ENCODE measurements at regions not wholly inside any gene's neighbourhood (a gene's known extent, or its start where the extent isn't known, plus 50 kb on each side); places are given as distances from the start of the nearest gene placed in this dataset.
"Not testable (repeated sequence)": the region's sequence is repeated elsewhere in the genome, so short reads cannot be mapped to it uniquely, and the experiment has no call there.

DNA sequence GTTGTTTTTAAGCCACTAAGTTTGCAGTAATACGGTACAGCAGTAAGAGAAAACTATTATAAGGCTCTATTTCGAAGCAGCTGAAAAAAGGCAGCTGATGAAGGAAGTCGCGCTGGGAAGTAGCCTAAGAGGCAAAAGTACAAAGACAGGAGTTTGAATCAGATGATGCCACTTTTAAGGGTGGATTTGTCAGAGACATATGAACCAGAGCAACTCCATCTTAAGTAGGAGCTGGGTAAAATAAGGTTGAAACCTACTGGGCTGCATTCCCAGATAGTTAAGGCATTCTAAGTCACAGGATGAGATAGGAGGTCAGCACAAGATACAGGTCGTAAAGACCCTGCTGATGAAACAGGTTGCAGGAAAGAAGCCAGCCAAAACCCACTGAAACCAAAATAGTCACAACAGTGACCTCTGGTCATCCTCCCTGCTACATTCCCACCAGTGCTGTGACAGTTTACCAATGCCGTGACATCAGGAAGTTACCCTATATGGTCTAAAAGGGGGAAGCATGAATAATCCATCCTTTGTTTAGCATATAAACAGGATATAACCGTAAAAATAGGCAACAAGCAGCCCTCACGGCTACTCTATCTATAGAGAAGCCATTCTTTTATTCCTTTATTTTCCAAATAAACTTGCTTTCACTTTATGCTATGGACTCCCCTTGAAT lies 91.8 kb upstream of the PRSS3 start:
- DNase-seq (ENCODE audit: extremely low spot score), result no peak
- ChIA-PET POLR2A (no interaction called here), CTCF (interaction anchor here (2.1 kb wide), 1 partner anchor 9 kb away, joined by 5 read pairs; no protein-coding TSS in a partner anchor)
- TF ChIP-seq, protein P1, sequence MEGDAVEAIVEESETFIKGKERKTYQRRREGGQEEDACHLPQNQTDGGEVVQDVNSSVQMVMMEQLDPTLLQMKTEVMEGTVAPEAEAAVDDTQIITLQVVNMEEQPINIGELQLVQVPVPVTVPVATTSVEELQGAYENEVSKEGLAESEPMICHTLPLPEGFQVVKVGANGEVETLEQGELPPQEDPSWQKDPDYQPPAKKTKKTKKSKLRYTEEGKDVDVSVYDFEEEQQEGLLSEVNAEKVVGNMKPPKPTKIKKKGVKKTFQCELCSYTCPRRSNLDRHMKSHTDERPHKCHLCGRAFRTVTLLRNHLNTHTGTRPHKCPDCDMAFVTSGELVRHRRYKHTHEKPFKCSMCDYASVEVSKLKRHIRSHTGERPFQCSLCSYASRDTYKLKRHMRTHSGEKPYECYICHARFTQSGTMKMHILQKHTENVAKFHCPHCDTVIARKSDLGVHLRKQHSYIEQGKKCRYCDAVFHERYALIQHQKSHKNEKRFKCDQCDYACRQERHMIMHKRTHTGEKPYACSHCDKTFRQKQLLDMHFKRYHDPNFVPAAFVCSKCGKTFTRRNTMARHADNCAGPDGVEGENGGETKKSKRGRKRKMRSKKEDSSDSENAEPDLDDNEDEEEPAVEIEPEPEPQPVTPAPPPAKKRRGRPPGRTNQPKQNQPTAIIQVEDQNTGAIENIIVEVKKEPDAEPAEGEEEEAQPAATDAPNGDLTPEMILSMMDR (IDR thresholded peaks at IDR 0.05; ENCODE audit: control extremely low read depth, extremely low read depth, low read depth, missing control alignments), result no peak

GRCh38 chr9:33705440-33705839 lies 89.9 kb upstream of the PRSS3 start:
- POLR2A ChIA-PET; DNase-seq (ENCODE audit: extremely low spot score): not testable (repeated sequence)
- CTCF ChIA-PET, result interaction anchor here (1.1 to 1.8 kb wide), 2 partner anchors 12 to 16 kb away, joined by 3 to 6 read pairs; no protein-coding TSS in a partner anchor

DNA sequence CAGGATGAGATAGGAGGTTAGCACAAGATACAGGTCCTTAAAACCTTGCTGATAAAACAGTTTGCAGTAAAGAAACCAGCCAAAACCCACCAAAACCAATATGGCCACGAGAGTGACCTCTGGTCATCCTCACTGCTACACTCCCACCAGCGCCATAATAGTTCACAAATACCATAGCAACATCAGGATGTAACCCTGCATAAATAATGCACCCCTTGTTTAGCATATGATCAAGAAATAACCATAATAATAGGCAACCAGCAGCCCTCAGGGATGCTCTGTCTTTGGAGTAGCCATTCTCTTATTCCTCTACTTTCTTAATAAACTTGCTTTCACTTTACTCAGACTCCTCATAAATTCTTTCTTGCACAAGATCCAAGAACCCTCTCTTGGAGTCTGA lies 86.9 kb upstream of the PRSS3 start:
- ChIA-PET CTCF (interaction anchor here (1.9 to 4.5 kb wide), 2 partner anchors 11 to 13 kb away, joined by 7 to 22 read pairs; no protein-coding TSS in a partner anchor), POLR2A (no interaction called here)
- TF ChIP-seq, protein P1 (IDR thresholded peaks at IDR 0.05; ENCODE audit: control extremely low read depth, extremely low read depth, low read depth, missing control alignments), result no peak
- no peak for DNase-seq (ENCODE audit: extremely low spot score)

GRCh38 chr9:33709269-33709668 lies 86.1 kb upstream of the PRSS3 start:
- CTCF ChIA-PET, result interaction anchor here (1.5 to 4.5 kb wide), 2 partner anchors 12 to 85 kb away, joined by 7 to 22 read pairs; no protein-coding TSS in a partner anchor
- no peak for DNase-seq (ENCODE audit: extremely low spot score)
- TF ChIP-seq, protein P1 (IDR thresholded peaks at IDR 0.05; ENCODE audit: control extremely low read depth, extremely low read depth, low read depth, missing control alignments), result no peak
- POLR2A ChIA-PET, result no interaction called here

DNA sequence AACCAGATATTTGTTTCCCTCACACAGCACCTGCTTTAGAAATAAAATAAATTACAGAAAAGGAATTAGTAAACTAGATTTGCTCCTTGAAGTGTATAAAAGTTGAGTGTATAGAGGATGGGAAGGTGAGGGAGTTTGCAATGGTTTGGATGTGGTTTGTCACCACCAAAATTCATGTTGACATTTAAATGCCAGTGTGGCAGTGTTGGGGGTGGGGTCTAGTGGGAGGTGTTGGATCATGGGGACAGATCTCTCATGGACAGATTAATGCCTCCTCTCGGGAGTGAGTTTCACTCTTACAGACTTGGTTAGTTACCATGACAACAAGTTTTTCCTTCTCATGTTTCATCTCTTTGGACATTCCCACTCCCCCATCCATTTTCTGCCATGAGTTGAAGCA lies 83.9 kb upstream of the PRSS3 start:
- POLR2A ChIA-PET; DNase-seq (ENCODE audit: extremely low spot score): not testable (repeated sequence)
- CTCF ChIA-PET, result interaction anchor here (1.1 kb wide), 1 partner anchor 88 kb away, joined by 4 read pairs; no protein-coding TSS in a partner anchor

GRCh38 chr9:33714989-33715388 lies 80.4 kb upstream of the PRSS3 start:
- TF ChIP-seq, protein P1 (IDR thresholded peaks at IDR 0.05; ENCODE audit: control extremely low read depth, extremely low read depth, low read depth, missing control alignments), result no peak
- ChIA-PET CTCF (interaction anchor here (0.6 to 1.5 kb wide), 2 partner anchors 91 to 451 kb away, joined by 3 to 5 read pairs; no protein-coding TSS in a partner anchor), POLR2A (no interaction called here)
- DNase-seq (ENCODE audit: extremely low spot score), result no peak

DNA sequence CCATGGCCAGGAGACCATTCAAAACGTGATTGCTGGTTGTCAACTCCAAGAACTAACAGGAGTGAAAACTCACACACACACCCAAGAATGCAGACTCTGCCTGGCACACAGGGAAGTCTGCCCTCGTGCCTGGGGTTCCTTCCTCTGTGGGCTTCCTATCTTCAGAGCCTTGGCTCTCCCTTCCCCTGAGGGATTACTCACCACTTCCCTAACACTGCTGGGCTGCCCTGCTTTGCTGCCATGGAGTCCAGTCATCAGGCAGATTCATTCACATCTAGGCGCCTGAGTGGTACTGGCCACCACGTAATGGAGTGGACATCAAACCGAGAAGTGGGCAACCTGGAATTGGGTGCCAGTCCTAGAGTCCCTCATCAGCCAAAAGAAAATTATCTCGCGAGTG lies 76.4 kb upstream of the PRSS3 start:
- CTCF ChIA-PET, result interaction anchor here (0.7 to 8.7 kb wide), 6 partner anchors 11 to 107 kb away, joined by 3 to 277 read pairs (median 4); no protein-coding TSS in a partner anchor
- no peak for DNase-seq (ENCODE audit: extremely low spot score)
- POLR2A ChIA-PET, result no interaction called here
- TF ChIP-seq, protein P1 (IDR thresholded peaks at IDR 0.05; ENCODE audit: control extremely low read depth, extremely low read depth, low read depth, missing control alignments), result no peak

All from GM10248 (cell line).